K562 (cell line): ENCODE measurements at regions not wholly inside any gene's neighbourhood (a gene's known extent, or its start where the extent isn't known, plus 50 kb on each side); places are given as distances from the start of the nearest gene placed in this dataset.

Source experiments
- ATAC-seq: fragments of 200-7000 bp; cut with Tn5 transposase; 3 replicates; pipeline ENCODE4 v1.9.1; 2020; ENCODE audit warnings: moderate library complexity
- BruUV-seq: library from RNA; stranded (reverse); fragments of 400-500 nt; replicated peaks from 2 replicates; lab custom pipeline; 2021; lab: Mats Ljungman, UMichigan
- CTCF ChIA-PET: fragments of 300-600 bp; formaldehyde crosslinking; extraction: SDS; loops from one replicate; lab custom pipeline; 2021; ENCODE audit warnings: low intra/inter-chr PET ratio; lab: Yijun Ruan, JAX
- POLR2A ChIA-PET: fragments of 300-600, 350-650 bp; sonication (Branson Sonifier 250); formaldehyde crosslinking; extraction: SDS; loops from one replicate; lab custom pipeline; 2021; ENCODE audit warnings: antibody characterized with exemption, inconsistent platforms; lab: Yijun Ruan, JAX
- DNase-seq, 4 experiments: peaks; one replicate each; pipeline versions ENCODE4 v3.0.0 to v3.0.0-alpha.2; 2011 to 2018; ENCODE audit warnings: low spot score in 3 of 4, mixed read lengths in 3 of 4; ENCODE audit errors: extremely low read depth in 1 of 4
- FAIRE-seq: peaks from 2 replicates; lab custom pipeline; 2011; peaks lifted over from hg19 to GRCh38; lab: Jason Lieb, UNC
- H2AFZ ChIP-seq: 2 replicates; pipeline ENCODE4 v1.6.0; 2011; ENCODE audit warnings: low read depth, low read length, control low read depth, inconsistent platforms
- H3K27ac ChIP-seq: fragments of 200-600 bp; 3 replicates; pipeline ENCODE4 v1.8.0; 2011; ENCODE audit warnings: low read depth, mild to moderate bottlenecking, control low read depth, inconsistent platforms, low read length, moderate library complexity, mixed read lengths; ENCODE audit errors: extremely low read depth
- H3K27me3 ChIP-seq, 2 experiments: fragments of 300-600 bp in 1 of 2; 2 replicates in 1 of 2; 3 replicates in 1 of 2; pipeline versions ENCODE4 v1.6.0 to v1.8.0; 2011; ENCODE audit warnings: inconsistent platforms in 2 of 2, low read length in 2 of 2, mild to moderate bottlenecking in 1 of 2, mixed read lengths in 1 of 2, moderate library complexity in 1 of 2; ENCODE audit not compliant: control insufficient read depth in 2 of 2, insufficient read depth in 2 of 2
- H3K36me3 ChIP-seq: fragments of 300-600 bp; 3 replicates; pipeline ENCODE4 v1.8.0; 2011; ENCODE audit warnings: mild to moderate bottlenecking, low read length, inconsistent platforms; ENCODE audit not compliant: control insufficient read depth, insufficient read depth
- H3K4me1 ChIP-seq, 2 experiments: fragments of 200-600 bp in 1 of 2; replicated peaks in 1 of 2; 2 replicates in 1 of 2; 3 replicates in 1 of 2; pipeline versions ENCODE4 v1.5.1 to v1.8.0; 2011; ENCODE audit warnings: inconsistent platforms in 2 of 2, low read length in 2 of 2, mild to moderate bottlenecking in 1 of 2, mixed read lengths in 1 of 2, moderate library complexity in 1 of 2; ENCODE audit not compliant: control insufficient read depth in 2 of 2, insufficient read depth in 2 of 2
- H3K4me2 ChIP-seq: 2 replicates; pipeline ENCODE4 v1.6.1; 2011; ENCODE audit warnings: low read length, control low read depth, inconsistent platforms, mixed read lengths; ENCODE audit not compliant: insufficient read depth
- H3K4me3 ChIP-seq: fragments of 200-600 bp; sonication (generic), shearing (Covaris generic); 2 replicates; pipeline ENCODE4 v1.5.1; 2016; ENCODE audit warnings: control low read depth, inconsistent platforms
- H3K79me2 ChIP-seq: fragments of 200-600 bp; 3 replicates; pipeline ENCODE4 v1.8.0; 2011; ENCODE audit warnings: low read length, inconsistent platforms; ENCODE audit not compliant: control insufficient read depth, insufficient read depth
- H3K9ac ChIP-seq, 2 experiments: 2 replicates each; pipeline versions ENCODE4 v1.6.0 to v1.6.1; 2011; ENCODE audit warnings: low read depth in 2 of 2, low read length in 2 of 2, control low read depth in 1 of 2, inconsistent platforms in 1 of 2, mild to moderate bottlenecking in 1 of 2, mixed read lengths in 1 of 2; ENCODE audit not compliant: insufficient read depth in 1 of 2
- H3K9me1 ChIP-seq: one replicate; pipeline ENCODE4 v1.6.0; 2011; ENCODE audit warnings: inconsistent platforms, mild to moderate bottlenecking, low read length, moderate library complexity; ENCODE audit not compliant: control insufficient read depth, insufficient read depth
- H3K9me3 ChIP-seq: replicated peaks from 2 replicates; pipeline ENCODE4 v1.5.1; 2011; ENCODE audit warnings: low read depth, low read length, inconsistent platforms; ENCODE audit not compliant: control insufficient read depth, insufficient read depth
- H4K20me1 ChIP-seq: replicated peaks from 2 replicates; pipeline ENCODE4 v1.6.1; 2011; ENCODE audit warnings: low read length, inconsistent platforms, mixed read lengths; ENCODE audit not compliant: control insufficient read depth, insufficient read depth
- AFF4 ChIP-seq: sonication (generic); formaldehyde crosslinking; IDR thresholded peaks from 2 replicates; pipeline ENCODE4 v1.8.0; 2023; ENCODE audit warnings: mild to moderate bottlenecking, missing genetic modification reagents
- CBFA2T2 ChIP-seq: fragments of 450-650 bp; conservative IDR thresholded peaks from 2 replicates; pipeline ENCODE4 v1.6.1; 2017; ENCODE audit warnings: mild to moderate bottlenecking
- CBX2 ChIP-seq: fragments of 200-600 bp; sonication (generic); IDR thresholded peaks from one replicate; pipeline ENCODE4 v1.6.1; 2012; ENCODE audit warnings: mild to moderate bottlenecking, low read length, inconsistent platforms; ENCODE audit not compliant: insufficient read depth, poor library complexity, severe bottlenecking
- HES1 ChIP-seq: fragments of 450-650 bp; IDR thresholded peaks from 2 replicates; pipeline ENCODE4 v1.6.1; 2016; ENCODE audit warnings: low read depth, mild to moderate bottlenecking, moderate library complexity
- MAZ ChIP-seq, 2 experiments: fragments of 450-650 bp in 1 of 2; sonication (generic) in 1 of 2; formaldehyde crosslinking; IDR thresholded peaks in 1 of 2; conservative IDR thresholded peaks in 1 of 2; 2 replicates each; pipeline versions ENCODE4 v1.4.0 to v1.5.0; 2020; ENCODE audit warnings: mild to moderate bottlenecking in 1 of 2, missing genetic modification reagents in 1 of 2
- RBM14 ChIP-seq: fragments of 200-400 bp; formaldehyde crosslinking; IDR thresholded peaks from 2 replicates; pipeline ENCODE4 v1.6.1; 2018; ENCODE audit warnings: low read depth, mild to moderate bottlenecking, low read length, moderate library complexity, borderline replicate concordance; ENCODE audit not compliant: insufficient read depth
- SMAD4 ChIP-seq: fragments of 250-450 bp; sonication (Bioruptor Pico); conservative IDR thresholded peaks from 2 replicates; pipeline ENCODE4 v1.8.0; 2021; ENCODE audit warnings: inconsistent platforms, mild to moderate bottlenecking, moderate library complexity
- ZBTB49 ChIP-seq: sonication (generic); formaldehyde crosslinking; IDR thresholded peaks from 2 replicates; pipeline ENCODE4 v1.8.0; 2022; ENCODE audit warnings: missing genetic modification reagents, mild to moderate bottlenecking, borderline replicate concordance
- ZC3H11A ChIP-seq: IDR thresholded peaks from 2 replicates; pipeline ENCODE4 v1.6.1; 2012; ENCODE audit warnings: low read depth, low read length, improper control_type of control experiment
- ZFP30 ChIP-seq: fragments of 250-450 bp; sonication (Bioruptor Pico); IDR thresholded peaks from 2 replicates; pipeline ENCODE4 v1.8.0; 2022; ENCODE audit warnings: moderate library complexity, mild to moderate bottlenecking, inconsistent platforms, borderline replicate concordance
- ZKSCAN3 ChIP-seq: fragments of 250-450 bp; sonication (Bioruptor Pico); IDR thresholded peaks from 2 replicates; pipeline ENCODE4 v1.4.0; 2020
- ZNF165 ChIP-seq: fragments of 250-450 bp; sonication (Bioruptor Pico); IDR thresholded peaks from 2 replicates; pipeline ENCODE4 v1.4.0; 2020; ENCODE audit warnings: borderline replicate concordance
- ZNF175 ChIP-seq: fragments of 200-800 bp; sonication (Bioruptor generic); IDR thresholded peaks from 2 replicates; pipeline ENCODE4 v1.6.1; 2016; ENCODE audit warnings: low read depth, mild to moderate bottlenecking, missing genetic modification characterization, missing compliant biosample characterization
- ZNF324 ChIP-seq: fragments of 250-450 bp; sonication (Bioruptor Pico); IDR thresholded peaks from 2 replicates; pipeline ENCODE4 v1.4.0; 2020; ENCODE audit warnings: mild to moderate bottlenecking
- WGBS: fragments of 100-300 bp; shearing (Covaris generic); methylation state at CpG from one replicate; pipeline ENCODE4 v1.1.6; 2016; ENCODE audit warnings: low coverage, mixed read lengths; ENCODE audit not compliant: insufficient coverage; ENCODE audit errors: missing lambda C conversion rate; 5-methylcytosine and 5-hydroxymethylcytosine counted together
- in situ Hi-C: fragments of 300-500 bp; cut with MboI; formaldehyde crosslinking; loops from 4 replicates; pipeline ENCODE4 v1.15.0; 2018; ENCODE audit warnings: inconsistent platforms, mixed read lengths
- intact Hi-C: fragments of 100-400 bp; cut with micrococcal nuclease; formaldehyde crosslinking; loops from 2 replicates; pipeline ENCODE4 v1.14.2; 2022
- TF ChIP-seq, protein P1 (sequence below), 3 experiments: fragments of 200-800 bp in 1 of 3; sonication (Bioruptor generic) in 1 of 3; sonication (generic) in 1 of 3; formaldehyde crosslinking in 1 of 3; IDR thresholded peaks; 2 replicates each; pipeline versions ENCODE4 v1.6.1 to v1.8.0; 2016 to 2022; ENCODE audit warnings: mild to moderate bottlenecking in 2 of 3, missing compliant biosample characterization in 2 of 3, missing genetic modification characterization in 2 of 3, missing genetic modification reagents in 1 of 3

GRCh38 chr5:133690746-133691145 is 78.4 kb upstream of the FSTL4 start:
- peaks cover 5 to 6% of the 10 kb centered on the region in 2 experiments; a peak in 3 of 5 replicates for H3K4me1 ChIP-seq
- FAIRE-seq (no peak), ATAC-seq (no peak), DNase-seq (no peak)
- no peaks in the 10 kb centered on the region for H3K9me3 ChIP-seq
- WGBS, result 1% methylated on average over 7 of the region's 7 CpGs
- H4K20me1 ChIP-seq, result peaks cover 15% of the 10 kb centered on the region
- no peaks in the 10 kb centered on the region for H3K79me2 ChIP-seq
- no peak overlapping the region for H2AFZ ChIP-seq
- no TSS peak for BruUV-seq
- ChIA-PET CTCF (no interaction called here), POLR2A (no interaction called here)
- H3K27ac ChIP-seq, result no peak overlapping the region
- no peaks in the 10 kb centered on the region for H3K36me3 ChIP-seq
- no peak overlapping the region for H3K4me3 ChIP-seq
- H3K9me1 ChIP-seq, result no peaks in the 10 kb centered on the region
- H3K27me3 ChIP-seq, result peaks cover 4 to 29% of the 10 kb centered on the region in 2 experiments; a peak in 3 of 5 replicates
- in situ Hi-C loops, result no loop called here
- intact Hi-C loops, result no loop called here
- no peak overlapping the region for H3K4me2 ChIP-seq
- H3K9ac ChIP-seq, result no peak overlapping the region
- TF ChIP-seq ZNF165 (CRISPR knock-in tag) (no peak), ZC3H11A (no peak), ZNF175 (CRISPR knock-in tag) (no peak), ZNF324 (CRISPR knock-in tag) (no peak), AFF4 (CRISPR knock-in tag) (no peak), ZBTB49 (CRISPR knock-in tag) (no peak), ZFP30 (CRISPR knock-in tag) (no peak), SMAD4 (CRISPR knock-in tag) (no peak), MAZ (CRISPR knock-in tag; conservative IDR thresholded peaks at IDR 0.05 in 1 of 2, IDR thresholded peaks at IDR 0.05 in 1 of 2) (no peak), CBFA2T2 (no peak), CBX2 (no peak), HES1 (no peak), ZKSCAN3 (CRISPR knock-in tag) (no peak), RBM14 (no peak)
- TF ChIP-seq, protein P1, sequence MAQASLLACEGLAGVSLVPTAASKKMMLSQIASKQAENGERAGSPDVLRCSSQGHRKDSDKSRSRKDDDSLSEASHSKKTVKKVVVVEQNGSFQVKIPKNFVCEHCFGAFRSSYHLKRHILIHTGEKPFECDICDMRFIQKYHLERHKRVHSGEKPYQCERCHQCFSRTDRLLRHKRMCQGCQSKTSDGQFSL (CRISPR knock-in tag; IDR thresholded peaks at IDR 0.05), result no peak
- TF ChIP-seq, protein P1 (tag; IDR thresholded peaks at IDR 0.05), result no peak
